ENCODE measurements at regions not wholly inside any gene's neighbourhood (a gene's known extent, or its start where the extent isn't known, plus 50 kb on each side); places are given as distances from the start of the nearest gene placed in this dataset.

DNA sequence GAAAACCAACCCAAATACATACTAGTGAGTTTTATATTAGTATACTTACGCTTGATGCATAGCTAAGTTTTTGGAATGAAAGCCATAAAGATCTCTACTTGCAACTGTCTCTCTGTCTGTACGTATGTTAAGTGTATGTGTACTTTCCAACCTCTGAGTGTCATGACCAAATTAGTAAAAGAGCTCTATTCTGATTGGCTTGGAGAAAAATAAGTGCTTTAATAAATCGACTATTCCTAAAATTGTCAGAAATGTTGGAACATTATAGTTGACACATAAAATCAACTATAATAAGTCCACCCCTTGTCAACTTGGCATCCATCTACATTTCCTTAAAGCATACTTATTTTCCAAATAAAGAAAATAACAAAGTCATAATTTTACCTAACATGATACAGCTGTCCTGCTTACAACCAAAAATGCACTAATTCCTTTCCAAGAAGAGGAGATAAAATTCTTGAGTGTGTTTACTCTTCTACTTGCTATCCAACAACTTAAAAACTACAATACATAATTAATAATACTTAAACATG lies 507.4 kb upstream of the ATP2B1 start:
- TF ChIP-seq, protein P1, sequence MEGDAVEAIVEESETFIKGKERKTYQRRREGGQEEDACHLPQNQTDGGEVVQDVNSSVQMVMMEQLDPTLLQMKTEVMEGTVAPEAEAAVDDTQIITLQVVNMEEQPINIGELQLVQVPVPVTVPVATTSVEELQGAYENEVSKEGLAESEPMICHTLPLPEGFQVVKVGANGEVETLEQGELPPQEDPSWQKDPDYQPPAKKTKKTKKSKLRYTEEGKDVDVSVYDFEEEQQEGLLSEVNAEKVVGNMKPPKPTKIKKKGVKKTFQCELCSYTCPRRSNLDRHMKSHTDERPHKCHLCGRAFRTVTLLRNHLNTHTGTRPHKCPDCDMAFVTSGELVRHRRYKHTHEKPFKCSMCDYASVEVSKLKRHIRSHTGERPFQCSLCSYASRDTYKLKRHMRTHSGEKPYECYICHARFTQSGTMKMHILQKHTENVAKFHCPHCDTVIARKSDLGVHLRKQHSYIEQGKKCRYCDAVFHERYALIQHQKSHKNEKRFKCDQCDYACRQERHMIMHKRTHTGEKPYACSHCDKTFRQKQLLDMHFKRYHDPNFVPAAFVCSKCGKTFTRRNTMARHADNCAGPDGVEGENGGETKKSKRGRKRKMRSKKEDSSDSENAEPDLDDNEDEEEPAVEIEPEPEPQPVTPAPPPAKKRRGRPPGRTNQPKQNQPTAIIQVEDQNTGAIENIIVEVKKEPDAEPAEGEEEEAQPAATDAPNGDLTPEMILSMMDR (IDR thresholded peaks at IDR 0.05; ENCODE audit: low read depth, low read length, missing input control), result no peak
- no peak for TF ChIP-seq JUND (IDR thresholded peaks at IDR 0.05)
- TF ChIP-seq, protein P2, sequence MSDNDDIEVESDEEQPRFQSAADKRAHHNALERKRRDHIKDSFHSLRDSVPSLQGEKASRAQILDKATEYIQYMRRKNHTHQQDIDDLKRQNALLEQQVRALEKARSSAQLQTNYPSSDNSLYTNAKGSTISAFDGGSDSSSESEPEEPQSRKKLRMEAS (IDR thresholded peaks at IDR 0.05), result no peak
- TF ChIP-seq, protein P3, sequence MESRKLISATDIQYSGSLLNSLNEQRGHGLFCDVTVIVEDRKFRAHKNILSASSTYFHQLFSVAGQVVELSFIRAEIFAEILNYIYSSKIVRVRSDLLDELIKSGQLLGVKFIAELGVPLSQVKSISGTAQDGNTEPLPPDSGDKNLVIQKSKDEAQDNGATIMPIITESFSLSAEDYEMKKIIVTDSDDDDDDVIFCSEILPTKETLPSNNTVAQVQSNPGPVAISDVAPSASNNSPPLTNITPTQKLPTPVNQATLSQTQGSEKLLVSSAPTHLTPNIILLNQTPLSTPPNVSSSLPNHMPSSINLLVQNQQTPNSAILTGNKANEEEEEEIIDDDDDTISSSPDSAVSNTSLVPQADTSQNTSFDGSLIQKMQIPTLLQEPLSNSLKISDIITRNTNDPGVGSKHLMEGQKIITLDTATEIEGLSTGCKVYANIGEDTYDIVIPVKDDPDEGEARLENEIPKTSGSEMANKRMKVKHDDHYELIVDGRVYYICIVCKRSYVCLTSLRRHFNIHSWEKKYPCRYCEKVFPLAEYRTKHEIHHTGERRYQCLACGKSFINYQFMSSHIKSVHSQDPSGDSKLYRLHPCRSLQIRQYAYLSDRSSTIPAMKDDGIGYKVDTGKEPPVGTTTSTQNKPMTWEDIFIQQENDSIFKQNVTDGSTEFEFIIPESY (IDR thresholded peaks at IDR 0.05), result no peak
- TF ChIP-seq YY1 (IDR thresholded peaks at IDR 0.05), result no peak
- no peak for TF ChIP-seq FOXA2 (IDR thresholded peaks at IDR 0.05)
- no peak for TF ChIP-seq RAD21 (IDR thresholded peaks at IDR 0.05)
- no peak for TF ChIP-seq SP1 (IDR thresholded peaks at IDR 0.05)
- TF ChIP-seq, protein P4, sequence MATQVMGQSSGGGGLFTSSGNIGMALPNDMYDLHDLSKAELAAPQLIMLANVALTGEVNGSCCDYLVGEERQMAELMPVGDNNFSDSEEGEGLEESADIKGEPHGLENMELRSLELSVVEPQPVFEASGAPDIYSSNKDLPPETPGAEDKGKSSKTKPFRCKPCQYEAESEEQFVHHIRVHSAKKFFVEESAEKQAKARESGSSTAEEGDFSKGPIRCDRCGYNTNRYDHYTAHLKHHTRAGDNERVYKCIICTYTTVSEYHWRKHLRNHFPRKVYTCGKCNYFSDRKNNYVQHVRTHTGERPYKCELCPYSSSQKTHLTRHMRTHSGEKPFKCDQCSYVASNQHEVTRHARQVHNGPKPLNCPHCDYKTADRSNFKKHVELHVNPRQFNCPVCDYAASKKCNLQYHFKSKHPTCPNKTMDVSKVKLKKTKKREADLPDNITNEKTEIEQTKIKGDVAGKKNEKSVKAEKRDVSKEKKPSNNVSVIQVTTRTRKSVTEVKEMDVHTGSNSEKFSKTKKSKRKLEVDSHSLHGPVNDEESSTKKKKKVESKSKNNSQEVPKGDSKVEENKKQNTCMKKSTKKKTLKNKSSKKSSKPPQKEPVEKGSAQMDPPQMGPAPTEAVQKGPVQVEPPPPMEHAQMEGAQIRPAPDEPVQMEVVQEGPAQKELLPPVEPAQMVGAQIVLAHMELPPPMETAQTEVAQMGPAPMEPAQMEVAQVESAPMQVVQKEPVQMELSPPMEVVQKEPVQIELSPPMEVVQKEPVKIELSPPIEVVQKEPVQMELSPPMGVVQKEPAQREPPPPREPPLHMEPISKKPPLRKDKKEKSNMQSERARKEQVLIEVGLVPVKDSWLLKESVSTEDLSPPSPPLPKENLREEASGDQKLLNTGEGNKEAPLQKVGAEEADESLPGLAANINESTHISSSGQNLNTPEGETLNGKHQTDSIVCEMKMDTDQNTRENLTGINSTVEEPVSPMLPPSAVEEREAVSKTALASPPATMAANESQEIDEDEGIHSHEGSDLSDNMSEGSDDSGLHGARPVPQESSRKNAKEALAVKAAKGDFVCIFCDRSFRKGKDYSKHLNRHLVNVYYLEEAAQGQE (IDR thresholded peaks at IDR 0.05), result no peak
- no peak for TF ChIP-seq GABPA (IDR thresholded peaks at IDR 0.05 in 1 of 2, conservative IDR thresholded peaks at IDR 0.05 in 1 of 2)
- no peak for TF ChIP-seq TAF1 (conservative IDR thresholded peaks at IDR 0.05)
- TF ChIP-seq FOXA1 (IDR thresholded peaks at IDR 0.05), result no peak
